NCI-H526 (cell line): ENCODE measurements at regions not wholly inside any gene's neighbourhood (a gene's known extent, or its start where the extent isn't known, plus 50 kb on each side); places are given as distances from the start of the nearest gene placed in this dataset.

Experiments
- DNase-seq, 2 experiments: peaks; one replicate each; lab custom pipeline; 2025; lab: John Stamatoyannopoulos, UW

DNA sequence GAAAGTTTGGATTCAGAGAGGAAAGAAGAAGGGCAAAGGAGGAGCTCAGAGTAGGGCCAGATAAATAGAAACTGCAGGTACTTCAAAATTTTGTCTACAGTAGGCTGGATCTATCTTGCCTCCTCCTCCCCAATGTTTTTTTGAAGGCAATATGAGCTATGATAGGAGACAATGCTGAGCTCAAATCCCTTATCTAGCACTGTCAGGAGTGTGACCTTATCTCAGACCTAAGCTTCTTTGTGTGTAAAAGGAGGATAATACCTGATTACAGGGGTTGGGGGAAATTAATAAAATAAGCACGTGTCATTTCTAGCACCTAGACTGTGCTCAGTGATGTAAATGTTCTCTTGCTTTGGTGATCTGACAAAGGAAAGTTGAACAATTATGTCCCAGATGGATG lies 137.8 kb upstream of the CD180 start:
- DNase-seq, result no peak

DNA sequence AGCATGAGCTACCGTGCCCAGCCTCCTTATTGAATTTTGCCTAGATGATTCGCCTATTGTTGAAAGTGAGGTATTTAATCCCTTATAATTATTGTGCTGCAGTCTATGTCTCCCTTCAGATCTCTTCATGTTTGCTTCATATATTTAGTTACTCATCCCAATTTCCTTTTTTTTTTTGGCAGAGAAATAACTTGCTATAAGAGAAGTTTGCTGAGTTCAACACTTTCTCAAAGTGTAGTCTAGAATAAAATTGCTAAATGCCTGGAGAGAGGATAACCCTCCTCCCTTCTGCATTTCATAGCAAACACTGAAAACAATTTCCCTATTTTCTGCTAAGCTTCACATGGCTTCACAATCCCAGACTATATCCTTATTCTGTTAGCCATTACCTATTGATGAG lies 136.6 kb upstream of the CD180 start:
- no peak for DNase-seq

DNA sequence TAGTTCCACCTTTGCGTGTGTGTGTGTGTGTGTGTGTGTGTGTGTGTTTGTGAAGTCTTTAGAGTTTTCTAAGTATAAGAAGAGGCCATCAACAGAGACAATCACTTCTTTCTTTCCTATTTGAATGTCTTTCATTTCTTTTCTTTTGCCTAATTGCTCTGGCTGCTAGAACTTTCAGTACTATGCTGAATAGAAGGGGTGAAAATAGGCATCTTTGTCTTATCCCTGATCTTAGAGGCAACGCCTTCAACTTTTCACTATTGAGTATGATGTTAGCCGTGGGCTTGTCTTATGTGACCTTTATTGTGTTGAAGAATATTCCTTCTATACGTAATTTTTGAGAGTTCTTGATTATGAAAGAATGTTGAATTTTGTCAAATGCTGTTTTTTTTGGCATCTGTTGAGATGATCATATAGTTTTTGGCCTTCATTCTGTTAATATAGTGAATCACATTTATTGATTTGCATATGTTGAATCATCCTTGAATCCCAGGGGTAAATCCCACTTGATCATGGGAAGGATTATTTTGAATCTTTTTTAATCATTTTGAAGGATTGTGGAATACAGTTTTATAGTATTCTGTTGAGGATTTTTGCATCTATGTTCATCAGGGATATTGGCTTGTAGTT lies 134.8 kb upstream of the CD180 start:
- DNase-seq, result no peak

DNA sequence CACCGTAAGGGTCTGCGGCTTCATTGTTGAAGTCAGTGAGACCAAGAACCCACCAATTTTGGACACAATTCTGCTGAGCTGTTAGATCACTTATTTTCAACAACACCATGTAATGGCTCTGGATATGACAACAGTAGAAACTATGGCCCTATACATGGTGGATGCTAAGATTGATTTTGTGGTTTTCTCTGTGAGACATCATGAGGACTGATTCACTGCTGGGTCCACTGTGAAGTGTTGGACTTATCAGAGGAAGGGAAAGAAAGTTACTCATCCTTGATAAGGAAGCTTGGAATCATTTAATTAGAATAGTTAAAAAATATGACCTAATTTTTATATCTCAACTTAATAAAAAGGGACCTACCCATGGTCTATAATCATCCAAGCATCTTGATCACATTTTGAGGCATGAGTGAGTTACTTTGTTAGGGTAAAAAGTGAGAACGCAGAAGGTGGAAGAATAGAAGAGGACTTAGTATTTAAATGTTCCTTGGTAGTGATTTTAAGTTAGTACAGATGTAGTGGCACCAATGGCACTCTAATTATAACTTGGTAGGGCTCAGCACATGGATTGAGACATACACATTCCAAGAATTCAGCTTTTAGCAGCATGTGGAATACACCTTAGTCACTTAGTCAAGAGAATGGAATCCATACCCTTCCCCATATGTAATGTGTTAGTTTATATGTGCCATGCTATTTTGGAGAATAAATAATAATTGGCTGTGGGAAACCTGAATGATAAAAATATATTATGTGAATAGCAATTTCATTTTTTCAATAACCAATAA lies 123.5 kb upstream of the CD180 start:
- DNase-seq, result no peak

- no peak for DNase-seq
These were observed 122.1 kb upstream of the CD180 start for GRCh38 chr5:67318746-67319145.

- DNase-seq, result no peak
These were observed 121.0 kb upstream of the CD180 start for GRCh38 chr5:67317603-67318002.

DNA sequence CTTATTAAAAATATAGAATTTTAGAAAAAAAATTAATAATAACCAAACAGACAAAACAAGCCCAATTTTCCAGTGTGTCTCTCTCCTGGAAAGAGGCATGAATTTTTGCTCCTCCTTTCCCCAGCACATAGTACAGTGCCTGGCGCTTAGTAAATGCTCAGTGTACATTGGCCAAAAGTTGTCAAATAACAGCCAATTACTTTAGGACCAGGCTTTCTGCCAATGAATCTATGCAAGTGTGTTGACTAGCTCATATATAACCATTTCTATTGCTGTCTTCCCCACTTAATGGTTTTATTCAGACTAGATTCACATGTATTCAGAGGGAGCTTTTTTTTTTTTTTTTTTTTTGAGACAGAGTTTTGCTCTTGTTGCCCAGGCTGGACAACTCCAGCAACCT lies 120.1 kb upstream of the CD180 start:
- no peak for DNase-seq

GRCh38 chr5:67315082-67315989 lies 118.7 kb upstream of the CD180 start:
- DNase-seq, result no peak

DNA sequence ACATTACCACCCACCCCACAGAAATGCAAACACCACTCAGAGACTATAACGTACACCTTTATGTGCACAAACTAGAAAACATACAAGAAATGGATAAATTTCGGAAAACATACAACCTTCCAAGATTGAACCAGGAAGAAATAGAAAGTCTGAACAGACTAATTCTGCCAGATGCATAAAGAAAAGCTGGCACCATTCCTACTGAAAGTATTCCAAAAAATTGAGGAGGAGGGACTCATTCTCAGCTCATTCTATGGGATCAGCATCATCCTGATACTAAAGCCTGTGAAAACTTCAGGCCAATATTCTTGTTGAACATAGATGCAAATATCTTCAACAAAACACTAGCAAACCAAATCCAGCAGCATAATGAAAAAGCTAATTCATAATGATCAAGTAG lies 115.1 kb upstream of the CD180 start:
- peak in 1 of 2 experiments; percentile 51 for DNase-seq

DNA sequence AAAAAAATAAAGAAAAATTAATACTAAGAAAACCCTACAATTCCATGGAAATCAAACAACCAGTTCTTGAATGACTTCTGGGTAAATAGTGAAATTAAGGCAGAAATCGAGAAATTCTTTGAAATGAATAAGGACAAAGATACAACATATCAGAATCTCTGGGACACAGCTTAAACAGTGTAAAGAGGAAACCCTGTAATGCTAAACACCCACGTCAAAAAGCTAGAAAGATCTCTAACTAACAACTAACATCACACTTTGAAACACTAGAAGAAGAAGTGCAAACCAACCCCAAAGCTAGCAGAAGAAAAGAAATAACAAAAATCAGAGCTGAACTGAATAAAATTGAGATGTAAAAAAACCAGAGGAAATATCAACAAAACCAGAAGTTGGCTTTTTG lies 114.6 kb upstream of the CD180 start:
- DNase-seq, result no peak

- DNase-seq, result no peak
These were observed 114.1 kb upstream of the CD180 start for GRCh38 chr5:67310740-67311139.

DNA sequence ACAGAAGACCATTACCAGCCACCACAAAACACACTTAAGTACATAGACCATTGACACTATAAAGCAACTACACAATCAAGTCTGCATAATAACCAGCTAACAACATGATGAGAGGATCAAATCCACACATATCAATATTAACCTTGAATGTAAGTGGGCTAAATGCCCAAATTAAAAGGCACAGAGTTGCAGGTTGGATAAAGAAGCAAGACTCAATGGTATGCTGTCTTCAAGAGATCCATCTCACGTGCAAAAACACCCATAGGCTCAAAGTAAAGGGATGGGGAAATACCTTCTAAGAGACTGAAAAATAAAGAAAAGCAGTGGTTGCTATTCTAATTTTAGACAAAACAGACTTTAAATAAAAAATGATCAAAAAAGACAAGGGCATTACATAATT lies 113.6 kb upstream of the CD180 start:
- no peak for DNase-seq

- no peak for DNase-seq
These were observed 112.5 kb upstream of the CD180 start for GRCh38 chr5:67308988-67309688.

- no peak for DNase-seq
These were observed 110.5 kb upstream of the CD180 start for GRCh38 chr5:67306965-67307607.

DNA sequence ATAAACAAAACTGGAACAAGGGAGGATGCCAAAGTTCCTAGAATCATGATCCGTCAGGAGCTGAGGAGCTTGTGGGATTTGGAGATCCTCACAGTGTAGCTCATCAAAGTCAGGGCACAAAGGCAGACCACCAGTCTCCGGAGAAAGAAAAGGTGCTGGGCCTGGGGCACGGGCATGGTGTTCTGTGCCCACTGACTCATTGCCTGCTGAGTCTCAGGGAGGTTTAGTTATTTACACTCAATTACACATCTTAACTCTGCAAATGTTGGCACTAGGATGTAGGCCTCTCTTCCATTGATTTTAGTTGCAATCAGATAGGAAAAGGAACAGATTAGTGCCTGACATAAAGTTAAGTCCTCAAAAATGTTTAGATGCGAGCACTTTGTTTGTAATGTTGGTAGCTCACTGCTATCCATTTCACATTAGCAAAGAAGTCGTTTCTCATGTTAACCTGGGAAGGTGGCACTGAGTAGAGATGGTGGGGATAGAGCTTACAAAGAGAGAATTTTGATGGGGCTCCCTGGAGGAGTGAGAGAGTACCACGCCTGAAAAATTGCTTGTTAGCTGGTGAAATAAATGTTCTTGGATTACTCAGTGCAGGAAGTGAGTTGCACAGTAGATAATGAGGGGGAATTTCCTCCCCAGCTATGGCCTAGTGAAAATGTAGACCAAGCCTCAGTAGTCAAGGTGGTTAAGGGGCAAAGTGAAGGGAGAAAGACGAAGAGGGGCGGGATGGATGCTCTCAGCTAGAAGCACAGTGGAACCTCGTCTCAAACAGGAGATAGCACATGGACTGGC lies 109.5 kb upstream of the CD180 start:
- DNase-seq, result no peak

GRCh38 chr5:67305401-67305800 lies 108.8 kb upstream of the CD180 start:
- DNase-seq, result no peak

DNA sequence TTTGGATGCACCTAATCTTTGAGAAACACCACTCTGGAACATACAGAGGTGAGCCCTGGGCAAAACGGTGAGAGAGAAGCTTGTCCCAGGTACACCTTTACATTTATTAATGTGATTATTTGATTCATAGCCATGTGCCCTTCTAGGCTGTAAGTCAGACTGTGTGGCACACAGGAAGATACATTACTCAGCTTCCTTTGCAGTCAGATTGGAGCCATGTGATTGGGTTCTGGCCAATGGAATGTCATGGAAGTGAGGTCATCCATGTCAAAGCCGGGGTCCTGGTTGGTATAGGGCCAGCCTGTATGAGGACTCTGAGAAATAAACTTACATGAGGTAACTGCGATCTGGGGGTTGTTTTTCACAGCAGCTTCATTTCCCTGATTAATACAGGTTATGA lies 106.8 kb upstream of the CD180 start:
- DNase-seq, result no peak

GRCh38 chr5:67301285-67301903 lies 104.8 kb upstream of the CD180 start:
- DNase-seq, result no peak

DNA sequence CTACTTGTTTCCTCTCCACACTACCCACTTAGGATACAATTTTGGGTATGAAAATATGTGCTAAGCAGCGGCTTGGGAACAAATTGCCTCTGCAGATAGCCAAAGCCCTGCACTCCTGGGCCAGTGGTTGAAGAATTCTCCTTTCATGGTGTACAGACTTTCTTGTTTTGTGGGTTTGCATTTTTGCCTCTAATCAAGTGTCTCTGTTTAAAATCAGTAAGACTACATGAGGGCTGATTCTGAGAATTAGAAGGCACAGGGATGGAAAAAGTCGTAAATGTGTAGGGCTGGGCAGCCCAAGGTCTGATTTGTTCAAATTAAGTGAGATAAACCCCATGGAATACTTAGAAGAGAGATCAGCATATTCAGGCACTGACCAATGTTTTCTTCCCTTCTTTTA lies 103.7 kb upstream of the CD180 start:
- DNase-seq, result no peak

- DNase-seq, result no peak
These were observed 102.7 kb upstream of the CD180 start for GRCh38 chr5:67299231-67299735.
